A549 (cell line): ENCODE measurements at regions not wholly inside any gene's neighbourhood (a gene's known extent, or its start where the extent isn't known, plus 50 kb on each side); places are given as distances from the start of the nearest gene placed in this dataset.

Experiments used
- ATAC-seq, 2 experiments: fragments of 200-7000 bp in 1 of 2; fragments of >200 bp in 1 of 2; cut with Nextera tagmentation in 1 of 2; cut with Tn5 transposase in 1 of 2; 3 replicates each; pipeline versions ENCODE4 v1.8.0 to v1.9.1; 2018 to 2020; ENCODE audit warnings: mild to moderate bottlenecking in 1 of 2, moderate library complexity in 1 of 2
- CTCF ChIA-PET: fragments of 300-600 bp; sonication (Branson Sonifier 250); formaldehyde crosslinking; extraction: SDS; loops from one replicate; lab custom pipeline; 2021; ENCODE audit warnings: antibody characterized with exemption, inconsistent platforms; lab: Yijun Ruan, JAX
- POLR2A ChIA-PET: fragments of 350-600 bp; formaldehyde crosslinking; extraction: SDS; loops from one replicate; lab custom pipeline; 2021; ENCODE audit warnings: antibody characterized with exemption, inconsistent platforms; lab: Yijun Ruan, JAX
- DNase-seq, 2 experiments: peaks; one replicate each; pipeline versions ENCODE4 v3.0.0 to v3.0.0-alpha.2; 2011 to 2016; ENCODE audit warnings: low read depth in 1 of 2, low spot score in 1 of 2
- FAIRE-seq: peaks from 2 replicates; lab custom pipeline; 2011; peaks lifted over from hg19 to GRCh38; lab: Jason Lieb, UNC
- H3K27ac ChIP-seq, 2 experiments: fragments of >200 bp; sonication (Bioruptor Twin); formaldehyde crosslinking; 3 replicates each; pipeline ENCODE4 v1.5.1; 2016 to 2017
- H3K4me1 ChIP-seq: fragments of >200 bp; sonication (Bioruptor Twin); formaldehyde crosslinking; 3 replicates; pipeline ENCODE4 v1.6.1; 2016
- H3K4me2 ChIP-seq: fragments of >200 bp; sonication (Bioruptor Twin); formaldehyde crosslinking; 3 replicates; pipeline ENCODE4 v1.6.1; 2016
- H3K4me3 ChIP-seq: fragments of >200 bp; sonication (Bioruptor Twin); formaldehyde crosslinking; 3 replicates; pipeline ENCODE4 v1.5.1; 2016
- H3K9me3 ChIP-seq: fragments of >200 bp; sonication (Bioruptor Twin); formaldehyde crosslinking; 3 replicates; pipeline ENCODE4 v1.6.1; 2016
- FOXS1 ChIP-seq: fragments of 250-450 bp; sonication (Bioruptor Pico); IDR thresholded peaks from 2 replicates; pipeline ENCODE4 v1.5.0; 2020; ENCODE audit warnings: mild to moderate bottlenecking, moderate library complexity
- HOXB13 ChIP-seq: fragments of 250-450 bp; sonication (Bioruptor Pico); IDR thresholded peaks from 2 replicates; pipeline ENCODE4 v1.5.0; 2020; ENCODE audit warnings: low read depth, mild to moderate bottlenecking, moderate library complexity
- HOXB5 ChIP-seq: fragments of 250-450 bp; sonication (Bioruptor Pico); IDR thresholded peaks from 2 replicates; pipeline ENCODE4 v1.5.0; 2020; ENCODE audit warnings: mild to moderate bottlenecking, moderate library complexity
- JUN ChIP-seq, 2 experiments: fragments of >200 bp; sonication (Bioruptor Twin); formaldehyde crosslinking; IDR thresholded peaks; 2 replicates in 1 of 2; 3 replicates in 1 of 2; pipeline ENCODE4 v1.6.1; 2016 to 2017
- KDM1A ChIP-seq: fragments of 200-600 bp; sonication (generic); IDR thresholded peaks from 2 replicates; pipeline ENCODE4 v1.6.1; 2016; ENCODE audit warnings: low read depth, mild to moderate bottlenecking
- MYC ChIP-seq: IDR thresholded peaks from 2 replicates; pipeline ENCODE4 v1.6.1; 2012; ENCODE audit warnings: mild to moderate bottlenecking, inconsistent platforms, low read length, improper control_type of control experiment, borderline replicate concordance
- NFE2L2 ChIP-seq: fragments of 150-350 bp; conservative IDR thresholded peaks from 2 replicates; pipeline ENCODE4 v1.6.1; 2014; ENCODE audit warnings: low read length
- NPAS2 ChIP-seq: fragments of 250-450 bp; sonication (Bioruptor Pico); IDR thresholded peaks from 2 replicates; pipeline ENCODE4 v1.8.0; 2022; ENCODE audit warnings: mild to moderate bottlenecking, moderate library complexity, borderline replicate concordance
- RAD21 ChIP-seq, 2 experiments: fragments of >200 bp in 1 of 2; sonication (Bioruptor Twin) in 1 of 2; formaldehyde crosslinking in 1 of 2; IDR thresholded peaks in 1 of 2; conservative IDR thresholded peaks in 1 of 2; 2 replicates in 1 of 2; 3 replicates in 1 of 2; pipeline ENCODE4 v1.6.1; 2012 to 2018; ENCODE audit warnings: inconsistent platforms in 1 of 2
- RCOR1 ChIP-seq: fragments of 150-350 bp; IDR thresholded peaks from 2 replicates; pipeline ENCODE4 v1.6.1; 2014; ENCODE audit warnings: antibody characterized with exemption, low read length, low read depth
- TP53 ChIP-seq: fragments of 250-450 bp; sonication (Bioruptor Pico); IDR thresholded peaks from 2 replicates; pipeline ENCODE4 v1.5.0; 2021; ENCODE audit warnings: mild to moderate bottlenecking, moderate library complexity
- ZNF302 ChIP-seq: fragments of 250-450 bp; sonication (Bioruptor Pico); IDR thresholded peaks from 2 replicates; pipeline ENCODE4 v1.9.0; 2021; ENCODE audit warnings: inconsistent platforms, mild to moderate bottlenecking, moderate library complexity
- WGBS: methylation state at CpG from one replicate; pipeline ENCODE4 v1.1.6; 2017; ENCODE audit errors: missing lambda C conversion rate; 5-methylcytosine and 5-hydroxymethylcytosine counted together
- TF ChIP-seq, protein P1 (sequence below): fragments of 200-600 bp; sonication (generic); IDR thresholded peaks from 2 replicates; pipeline ENCODE4 v1.6.1; 2016; ENCODE audit warnings: antibody characterized with exemption, mild to moderate bottlenecking, moderate library complexity
- TF ChIP-seq, protein P2 (sequence below): fragments of >200 bp; sonication (Bioruptor Twin); formaldehyde crosslinking; IDR thresholded peaks from 3 replicates; pipeline ENCODE4 v1.6.1; 2016
- TF ChIP-seq, protein P3 (sequence below): IDR thresholded peaks from 2 replicates; pipeline ENCODE4 v1.6.1; 2012
- TF ChIP-seq, protein P4 (sequence below): fragments of >200 bp; sonication (Bioruptor Twin); formaldehyde crosslinking; IDR thresholded peaks from 2 replicates; pipeline ENCODE4 v1.6.1; 2016

DNA sequence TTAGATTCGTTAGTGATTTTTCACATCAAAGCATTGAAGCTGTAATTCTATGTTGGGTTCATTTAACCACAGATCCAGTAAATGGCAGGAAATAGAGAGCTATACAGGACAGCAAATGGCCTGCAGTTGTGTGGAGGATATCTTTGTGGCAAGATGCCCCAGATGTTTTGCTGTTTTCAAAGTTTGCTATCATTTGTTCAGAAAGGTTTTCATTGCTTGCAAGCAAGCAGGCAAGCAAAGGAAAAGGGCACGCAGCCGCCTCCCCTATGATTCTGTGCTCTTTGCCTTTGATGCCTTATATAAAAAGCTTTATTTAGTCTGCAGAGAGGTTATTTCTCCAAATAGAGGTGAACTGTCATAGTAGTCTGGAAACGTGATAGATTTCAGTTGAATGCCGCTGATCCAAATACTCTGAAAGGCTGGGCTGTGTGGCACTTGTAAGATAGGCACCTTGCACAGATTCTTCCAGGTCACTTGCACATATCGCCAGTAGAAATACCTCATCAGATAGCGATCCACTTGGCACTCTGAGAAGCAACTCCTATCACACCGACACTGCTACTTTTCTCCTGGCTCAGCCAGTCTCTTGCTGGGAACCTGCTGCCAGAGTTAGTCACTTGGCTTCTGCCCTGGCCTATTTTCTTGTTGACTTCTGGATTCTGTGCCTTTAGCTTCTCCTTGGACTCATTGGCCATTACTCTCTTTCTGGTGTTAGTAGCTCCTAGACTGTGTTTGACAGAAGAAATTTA lies 66.4 kb downstream of the UTRN start (continued):
- TF ChIP-seq, protein P1, sequence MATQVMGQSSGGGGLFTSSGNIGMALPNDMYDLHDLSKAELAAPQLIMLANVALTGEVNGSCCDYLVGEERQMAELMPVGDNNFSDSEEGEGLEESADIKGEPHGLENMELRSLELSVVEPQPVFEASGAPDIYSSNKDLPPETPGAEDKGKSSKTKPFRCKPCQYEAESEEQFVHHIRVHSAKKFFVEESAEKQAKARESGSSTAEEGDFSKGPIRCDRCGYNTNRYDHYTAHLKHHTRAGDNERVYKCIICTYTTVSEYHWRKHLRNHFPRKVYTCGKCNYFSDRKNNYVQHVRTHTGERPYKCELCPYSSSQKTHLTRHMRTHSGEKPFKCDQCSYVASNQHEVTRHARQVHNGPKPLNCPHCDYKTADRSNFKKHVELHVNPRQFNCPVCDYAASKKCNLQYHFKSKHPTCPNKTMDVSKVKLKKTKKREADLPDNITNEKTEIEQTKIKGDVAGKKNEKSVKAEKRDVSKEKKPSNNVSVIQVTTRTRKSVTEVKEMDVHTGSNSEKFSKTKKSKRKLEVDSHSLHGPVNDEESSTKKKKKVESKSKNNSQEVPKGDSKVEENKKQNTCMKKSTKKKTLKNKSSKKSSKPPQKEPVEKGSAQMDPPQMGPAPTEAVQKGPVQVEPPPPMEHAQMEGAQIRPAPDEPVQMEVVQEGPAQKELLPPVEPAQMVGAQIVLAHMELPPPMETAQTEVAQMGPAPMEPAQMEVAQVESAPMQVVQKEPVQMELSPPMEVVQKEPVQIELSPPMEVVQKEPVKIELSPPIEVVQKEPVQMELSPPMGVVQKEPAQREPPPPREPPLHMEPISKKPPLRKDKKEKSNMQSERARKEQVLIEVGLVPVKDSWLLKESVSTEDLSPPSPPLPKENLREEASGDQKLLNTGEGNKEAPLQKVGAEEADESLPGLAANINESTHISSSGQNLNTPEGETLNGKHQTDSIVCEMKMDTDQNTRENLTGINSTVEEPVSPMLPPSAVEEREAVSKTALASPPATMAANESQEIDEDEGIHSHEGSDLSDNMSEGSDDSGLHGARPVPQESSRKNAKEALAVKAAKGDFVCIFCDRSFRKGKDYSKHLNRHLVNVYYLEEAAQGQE = no peak
- TF ChIP-seq NPAS2 (CRISPR knock-in tag) = no peak

DNA sequence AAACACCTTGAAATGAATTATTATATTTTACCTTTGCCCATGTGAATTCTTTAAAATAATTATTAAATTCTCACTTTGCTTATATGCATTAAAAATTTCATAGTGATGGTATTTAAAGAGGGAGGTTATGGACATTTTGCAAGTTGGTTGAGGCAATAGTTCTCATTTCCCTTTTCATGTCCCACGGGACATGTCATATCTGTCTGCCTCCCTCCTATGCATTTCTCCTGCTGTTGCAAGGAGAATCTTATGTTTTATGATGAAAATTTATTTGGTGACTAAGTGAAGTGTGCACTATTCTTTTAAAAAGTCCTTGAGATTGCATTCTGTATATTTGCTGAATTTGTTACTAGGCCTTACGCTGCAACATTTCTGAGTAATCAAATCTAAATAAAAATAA lies 67.2 kb downstream of the UTRN start:
- no peak for TF ChIP-seq NFE2L2
- no peak for TF ChIP-seq TP53 (CRISPR knock-in tag)
- TF ChIP-seq, protein P2, sequence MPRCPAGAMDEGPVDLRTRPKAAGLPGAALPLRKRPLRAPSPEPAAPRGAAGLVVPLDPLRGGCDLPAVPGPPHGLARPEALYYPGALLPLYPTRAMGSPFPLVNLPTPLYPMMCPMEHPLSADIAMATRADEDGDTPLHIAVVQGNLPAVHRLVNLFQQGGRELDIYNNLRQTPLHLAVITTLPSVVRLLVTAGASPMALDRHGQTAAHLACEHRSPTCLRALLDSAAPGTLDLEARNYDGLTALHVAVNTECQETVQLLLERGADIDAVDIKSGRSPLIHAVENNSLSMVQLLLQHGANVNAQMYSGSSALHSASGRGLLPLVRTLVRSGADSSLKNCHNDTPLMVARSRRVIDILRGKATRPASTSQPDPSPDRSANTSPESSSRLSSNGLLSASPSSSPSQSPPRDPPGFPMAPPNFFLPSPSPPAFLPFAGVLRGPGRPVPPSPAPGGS = no peak
- TF ChIP-seq NPAS2 (CRISPR knock-in tag) = no peak
- no peak overlapping the region for H3K4me3 ChIP-seq
- FAIRE-seq (no peak), ATAC-seq (no peak), DNase-seq (no peak)
- H3K4me1 ChIP-seq = peaks cover 23% of the 10 kb centered on the region
- no peak overlapping the region for H3K27ac ChIP-seq
- H3K4me2 ChIP-seq = no peak overlapping the region
- POLR2A ChIA-PET = no interaction called here
- CTCF ChIA-PET = no interaction called here
- no peaks in the 10 kb centered on the region for H3K9me3 ChIP-seq
- 90% methylated on average over 2 of the region's 2 CpGs for WGBS

DNA sequence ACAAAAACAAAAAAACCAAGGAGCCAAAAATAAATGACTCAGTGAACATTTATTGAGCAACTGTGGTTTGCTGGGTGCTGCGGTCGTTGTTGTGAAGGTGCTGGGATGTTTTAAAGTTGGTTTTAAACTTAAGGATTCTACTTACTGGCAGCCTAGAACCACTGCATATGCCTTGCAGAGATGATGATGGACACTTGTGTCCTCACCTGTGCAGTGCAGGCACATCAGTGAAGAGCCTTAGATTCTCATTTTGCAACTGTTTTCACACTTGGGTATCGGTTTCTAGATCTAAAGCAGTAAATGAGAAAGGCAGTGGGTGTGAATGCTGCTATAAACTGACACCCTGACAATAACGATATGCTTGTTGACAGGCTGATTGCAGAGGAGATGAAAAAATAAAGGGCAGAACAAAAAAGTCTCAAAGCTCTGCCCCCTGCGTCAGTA lies 68.8 kb downstream of the UTRN start:
- Histone ChIP-seq H3K9me3 (no peaks in the 10 kb centered on the region), H3K27ac (no peak overlapping the region), H3K4me1 (peaks cover 15% of the 10 kb centered on the region; the same call in 2 of the 3 replicates), H3K4me3 (no peak overlapping the region), H3K4me2 (no peak overlapping the region)
- FAIRE-seq = no peak
- DNase-seq = no peak
- ChIA-PET POLR2A (no interaction called here), CTCF (no interaction called here)
- no peak for TF ChIP-seq HOXB13 (CRISPR knock-in tag)
- 85% methylated on average over 5 of the region's 5 CpGs for WGBS
- no peak for ATAC-seq

DNA sequence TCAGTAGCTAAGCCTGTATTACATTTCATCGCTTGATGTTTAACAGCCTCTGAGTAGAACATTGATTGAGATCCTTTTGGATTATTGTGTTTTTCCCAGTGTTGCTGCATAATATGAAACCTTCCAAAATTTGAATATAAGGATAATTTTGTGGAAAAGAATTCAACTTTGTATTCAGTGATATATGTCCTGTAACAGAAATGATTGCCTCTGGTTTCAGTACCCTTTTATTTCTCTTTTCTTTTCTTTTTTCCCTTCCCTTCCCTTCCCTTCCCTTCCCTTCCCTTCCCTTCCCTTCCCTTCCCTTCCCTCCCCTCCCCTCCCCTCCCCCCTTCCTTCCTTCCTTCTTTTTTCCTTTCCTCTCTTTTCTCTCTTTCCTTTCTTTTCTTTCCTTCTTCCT lies 74.6 kb downstream of the UTRN start:
- 100% methylated on average over 1 of the region's 1 CpG for WGBS
- Histone ChIP-seq H3K27ac (no peak overlapping the region; a peak in 1 of 6 replicates), H3K9me3 (no peaks in the 10 kb centered on the region), H3K4me3 (no peak overlapping the region), H3K4me1 (peaks cover 26% of the 10 kb centered on the region), H3K4me2 (no peak overlapping the region)
- ATAC-seq (no peak), FAIRE-seq (no peak), DNase-seq (no peak)
- ChIA-PET POLR2A (no interaction called here), CTCF (no interaction called here)
- no peak for TF ChIP-seq NFE2L2
- TF ChIP-seq, protein P3, sequence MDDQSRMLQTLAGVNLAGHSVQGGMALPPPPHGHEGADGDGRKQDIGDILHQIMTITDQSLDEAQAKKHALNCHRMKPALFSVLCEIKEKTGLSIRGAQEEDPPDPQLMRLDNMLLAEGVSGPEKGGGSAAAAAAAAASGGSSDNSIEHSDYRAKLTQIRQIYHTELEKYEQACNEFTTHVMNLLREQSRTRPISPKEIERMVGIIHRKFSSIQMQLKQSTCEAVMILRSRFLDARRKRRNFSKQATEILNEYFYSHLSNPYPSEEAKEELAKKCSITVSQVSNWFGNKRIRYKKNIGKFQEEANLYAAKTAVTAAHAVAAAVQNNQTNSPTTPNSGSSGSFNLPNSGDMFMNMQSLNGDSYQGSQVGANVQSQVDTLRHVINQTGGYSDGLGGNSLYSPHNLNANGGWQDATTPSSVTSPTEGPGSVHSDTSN = no peak
- no peak for TF ChIP-seq ZNF302
- no peak for TF ChIP-seq HOXB13 (CRISPR knock-in tag)
- TF ChIP-seq HOXB5 = no peak
- TF ChIP-seq RAD21 (conservative IDR thresholded peaks at IDR 0.05 in 1 of 2, IDR thresholded peaks at IDR 0.05 in 1 of 2) = no peak
- TF ChIP-seq, protein P4, sequence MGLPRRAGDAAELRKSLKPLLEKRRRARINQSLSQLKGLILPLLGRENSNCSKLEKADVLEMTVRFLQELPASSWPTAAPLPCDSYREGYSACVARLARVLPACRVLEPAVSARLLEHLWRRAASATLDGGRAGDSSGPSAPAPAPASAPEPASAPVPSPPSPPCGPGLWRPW = no peak
- no peak for TF ChIP-seq FOXS1
- TF ChIP-seq KDM1A = no peak
- no peak for TF ChIP-seq MYC
- no peak for TF ChIP-seq RCOR1
- no peak for TF ChIP-seq JUN (IDR thresholded peaks at IDR 0.05)
